H4 (cell line): ENCODE measurements at regions not wholly inside any gene's neighbourhood (a gene's known extent, or its start where the extent isn't known, plus 50 kb on each side); places are given as distances from the start of the nearest gene placed in this dataset.

Experiments
- DNase-seq: peaks from one replicate; pipeline ENCODE4 v3.0.0-alpha.2; 2015; ENCODE audit warnings: low spot score

- no peak for DNase-seq
These were observed 261.3 kb downstream of the COX7C start for GRCh38 chr5:86879086-86879485.

- DNase-seq: no peak
These were observed 262.6 kb downstream of the COX7C start for GRCh38 chr5:86880344-86880743.

- peak; percentile 87 for DNase-seq
These were observed 263.2 kb downstream of the COX7C start for GRCh38 chr5:86880785-86881492.

GRCh38 chr5:86881493-86882090, 263.9 kb downstream of the COX7C start:
- DNase-seq: no peak

- DNase-seq: no peak
These were observed 266.9 kb downstream of the COX7C start for GRCh38 chr5:86884608-86885007.

GRCh38 chr5:86885011-86885410, 267.3 kb downstream of the COX7C start:
- no peak for DNase-seq

GRCh38 chr5:86885489-86886230, 267.9 kb downstream of the COX7C start:
- no peak for DNase-seq

GRCh38 chr5:86890375-86890774, 272.6 kb downstream of the COX7C start:
- DNase-seq: no peak

GRCh38 chr5:86894056-86894455, 276.3 kb downstream of the COX7C start:
- no peak for DNase-seq

GRCh38 chr5:86896916-86897315, 279.2 kb downstream of the COX7C start:
- no peak for DNase-seq

GRCh38 chr5:86909418-86910295, 291.9 kb downstream of the COX7C start:
- peak; percentile 62 for DNase-seq

GRCh38 chr5:86917117-86917579, 299.4 kb downstream of the COX7C start:
- peak; percentile 18 for DNase-seq

GRCh38 chr5:86918246-86918645, 300.5 kb downstream of the COX7C start:
- no peak for DNase-seq

GRCh38 chr5:86926033-86926432, 308.3 kb downstream of the COX7C start:
- DNase-seq: no peak

GRCh38 chr5:86929123-86929766, 311.5 kb downstream of the COX7C start:
- DNase-seq: no peak

GRCh38 chr5:86951761-86952160, 315.9 kb upstream of the RASA1 start:
- no peak for DNase-seq

- DNase-seq: no peak
These were observed 302.8 kb upstream of the RASA1 start for GRCh38 chr5:86964889-86965288.

- peak; percentile 59 for DNase-seq
These were observed 299.4 kb upstream of the RASA1 start for GRCh38 chr5:86968301-86968753.

GRCh38 chr5:86970361-86970760, 297.3 kb upstream of the RASA1 start:
- DNase-seq: no peak

- peak; percentile 27 for DNase-seq
These were observed 296.6 kb upstream of the RASA1 start for GRCh38 chr5:86971034-86971571.

- DNase-seq: no peak
These were observed 292.7 kb upstream of the RASA1 start for GRCh38 chr5:86974955-86975354.
